ENCODE measurements at regions not wholly inside any gene's neighbourhood (a gene's known extent, or its start where the extent isn't known, plus 50 kb on each side); places are given as distances from the start of the nearest gene placed in this dataset.

GRCh38 chr14:22472935-22473854 is 115.8 kb downstream of the DAD1 start:
- Histone ChIP-seq H3K4me1 (no peaks in the 10 kb centered on the region), H3K27ac (no peak overlapping the region), H3K4me2 (no peak overlapping the region), H3K9me3 (no peaks in the 10 kb centered on the region), H3K4me3 (no peak overlapping the region)
- WGBS (ENCODE audit: missing lambda C conversion rate): 26% methylated on average over 12 of the region's 12 CpGs
- DNase-seq (ENCODE audit: low read depth in 1 of 2, low spot score in 1 of 2): peak; percentile 21 to 56
- no peak for TF ChIP-seq EHMT2 (IDR thresholded peaks at IDR 0.05; ENCODE audit: low read depth)
- peak; percentile 84 to 87 for TF ChIP-seq RAD21 (conservative IDR thresholded peaks at IDR 0.05 in 1 of 2, IDR thresholded peaks at IDR 0.05 in 1 of 2)
- TF ChIP-seq KDM1A (IDR thresholded peaks at IDR 0.05; ENCODE audit: low read depth): no peak
- TF ChIP-seq, protein P1, sequence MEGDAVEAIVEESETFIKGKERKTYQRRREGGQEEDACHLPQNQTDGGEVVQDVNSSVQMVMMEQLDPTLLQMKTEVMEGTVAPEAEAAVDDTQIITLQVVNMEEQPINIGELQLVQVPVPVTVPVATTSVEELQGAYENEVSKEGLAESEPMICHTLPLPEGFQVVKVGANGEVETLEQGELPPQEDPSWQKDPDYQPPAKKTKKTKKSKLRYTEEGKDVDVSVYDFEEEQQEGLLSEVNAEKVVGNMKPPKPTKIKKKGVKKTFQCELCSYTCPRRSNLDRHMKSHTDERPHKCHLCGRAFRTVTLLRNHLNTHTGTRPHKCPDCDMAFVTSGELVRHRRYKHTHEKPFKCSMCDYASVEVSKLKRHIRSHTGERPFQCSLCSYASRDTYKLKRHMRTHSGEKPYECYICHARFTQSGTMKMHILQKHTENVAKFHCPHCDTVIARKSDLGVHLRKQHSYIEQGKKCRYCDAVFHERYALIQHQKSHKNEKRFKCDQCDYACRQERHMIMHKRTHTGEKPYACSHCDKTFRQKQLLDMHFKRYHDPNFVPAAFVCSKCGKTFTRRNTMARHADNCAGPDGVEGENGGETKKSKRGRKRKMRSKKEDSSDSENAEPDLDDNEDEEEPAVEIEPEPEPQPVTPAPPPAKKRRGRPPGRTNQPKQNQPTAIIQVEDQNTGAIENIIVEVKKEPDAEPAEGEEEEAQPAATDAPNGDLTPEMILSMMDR (IDR thresholded peaks at IDR 0.05): peak; percentile 71
- TF ChIP-seq RCOR1 (IDR thresholded peaks at IDR 0.05; ENCODE audit: low read depth, low read length): no peak
- TF ChIP-seq, protein P2, sequence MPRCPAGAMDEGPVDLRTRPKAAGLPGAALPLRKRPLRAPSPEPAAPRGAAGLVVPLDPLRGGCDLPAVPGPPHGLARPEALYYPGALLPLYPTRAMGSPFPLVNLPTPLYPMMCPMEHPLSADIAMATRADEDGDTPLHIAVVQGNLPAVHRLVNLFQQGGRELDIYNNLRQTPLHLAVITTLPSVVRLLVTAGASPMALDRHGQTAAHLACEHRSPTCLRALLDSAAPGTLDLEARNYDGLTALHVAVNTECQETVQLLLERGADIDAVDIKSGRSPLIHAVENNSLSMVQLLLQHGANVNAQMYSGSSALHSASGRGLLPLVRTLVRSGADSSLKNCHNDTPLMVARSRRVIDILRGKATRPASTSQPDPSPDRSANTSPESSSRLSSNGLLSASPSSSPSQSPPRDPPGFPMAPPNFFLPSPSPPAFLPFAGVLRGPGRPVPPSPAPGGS (IDR thresholded peaks at IDR 0.05): no peak
- TF ChIP-seq CHD4 (IDR thresholded peaks at IDR 0.05; ENCODE audit: borderline replicate concordance): no peak
- TF ChIP-seq SMC3 (IDR thresholded peaks at IDR 0.05): peak; percentile 89
- TF ChIP-seq HOXB5 (CRISPR knock-in tag; IDR thresholded peaks at IDR 0.05): no peak
- FAIRE-seq: no peak
- POLR2A ChIA-PET: no interaction called here
- CTCF ChIA-PET: interaction anchor here (0.6 to 6.8 kb wide), 27 partner anchors 8 to 385 kb away, joined by 3 to 123 read pairs (median 4); no protein-coding TSS in a partner anchor
- peak; percentile 58 to 82; a peak in 3 of 6 replicates for ATAC-seq

DNA sequence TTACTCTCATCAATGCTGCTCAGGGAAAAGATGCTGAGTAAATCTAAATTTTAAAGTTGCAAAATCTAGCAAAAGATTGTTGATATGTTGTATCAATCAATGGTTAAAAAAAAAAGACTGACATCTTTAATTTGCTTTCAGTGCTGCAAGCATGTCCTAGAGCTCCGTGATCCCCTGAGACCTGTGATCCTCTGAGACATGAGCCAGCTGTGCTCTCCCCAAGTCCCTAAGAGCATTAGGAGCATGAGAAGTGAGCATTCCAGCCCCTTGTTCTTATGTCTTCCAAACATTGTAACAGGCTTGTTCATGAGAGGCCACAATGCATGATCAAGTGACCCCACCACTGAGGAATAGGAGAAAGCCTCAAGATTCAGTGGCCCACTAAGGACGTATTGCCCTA is 116.6 kb downstream of the DAD1 start:
- DNase-seq (ENCODE audit: low read depth in 1 of 2, low spot score in 1 of 2): no peak
- ATAC-seq: no peak
- no peak overlapping the region for H3K4me3 ChIP-seq
- no peak for FAIRE-seq
- H3K4me1 ChIP-seq: no peaks in the 10 kb centered on the region
- WGBS (ENCODE audit: missing lambda C conversion rate): 65% methylated on average over 2 of the region's 2 CpGs
- TF ChIP-seq, protein P1 (IDR thresholded peaks at IDR 0.05): no peak
- TF ChIP-seq MAFK (IDR thresholded peaks at IDR 0.05; ENCODE audit: partially characterized antibody): no peak
- TF ChIP-seq HOXB5 (CRISPR knock-in tag; IDR thresholded peaks at IDR 0.05): no peak
- TF ChIP-seq CBX2 (IDR thresholded peaks at IDR 0.05; ENCODE audit: borderline replicate concordance, low read depth): no peak
- TF ChIP-seq NR3C1 (IDR thresholded peaks at IDR 0.05): no peak
- no peak for TF ChIP-seq TFCP2L1 (CRISPR knock-in tag; IDR thresholded peaks at IDR 0.05)
- TF ChIP-seq POLR2A (IDR thresholded peaks at IDR 0.05; ENCODE audit: low read length): no peak
- no peak for TF ChIP-seq RNF2 (IDR thresholded peaks at IDR 0.05; ENCODE audit: borderline replicate concordance, low read depth)
- TF ChIP-seq, protein P3, sequence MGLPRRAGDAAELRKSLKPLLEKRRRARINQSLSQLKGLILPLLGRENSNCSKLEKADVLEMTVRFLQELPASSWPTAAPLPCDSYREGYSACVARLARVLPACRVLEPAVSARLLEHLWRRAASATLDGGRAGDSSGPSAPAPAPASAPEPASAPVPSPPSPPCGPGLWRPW (IDR thresholded peaks at IDR 0.05): no peak
- TF ChIP-seq PHF8 (IDR thresholded peaks at IDR 0.05; ENCODE audit: borderline replicate concordance, low read depth): no peak
- no peak for TF ChIP-seq EHF (CRISPR knock-in tag; IDR thresholded peaks at IDR 0.05)
- ChIA-PET POLR2A (no interaction called here), CTCF (interaction anchor here (0.6 to 6.8 kb wide), 25 partner anchors 9 to 1398 kb away, joined by 3 to 123 read pairs (median 4); no protein-coding TSS in a partner anchor)
- no peaks in the 10 kb centered on the region for H3K9me3 ChIP-seq
- no peak overlapping the region for H3K4me2 ChIP-seq
- no peak overlapping the region for H3K27ac ChIP-seq
